T-helper 9 cell (primary cell): ENCODE measurements at regions not wholly inside any gene's neighbourhood (a gene's known extent, or its start where the extent isn't known, plus 50 kb on each side); places are given as distances from the start of the nearest gene placed in this dataset.
"Not testable (repeated sequence)": the region's sequence is repeated elsewhere in the genome, so short reads cannot be mapped to it uniquely, and the experiment has no call there.

Experiments used
- DNase-seq: peaks from one replicate; pipeline ENCODE4 v3.0.0-alpha.2; 2020

- not testable (repeated sequence) for DNase-seq
Observed at GRCh38 chr15:30760633-30761032, 134.7 kb downstream of the ARHGAP11B start.

GRCh38 chr15:30761365-30761764, 135.4 kb downstream of the ARHGAP11B start:
- not testable (repeated sequence) for DNase-seq

- not testable (repeated sequence) for DNase-seq
Observed at GRCh38 chr15:30769390-30770124, 134.2 kb upstream of the FAN1 start.

GRCh38 chr15:30770759-30771158, 133.0 kb upstream of the FAN1 start:
- DNase-seq = no peak

- no peak for DNase-seq
Observed at GRCh38 chr15:30783019-30783418, 120.7 kb upstream of the FAN1 start.

- DNase-seq = no peak
Observed at GRCh38 chr15:30788595-30788994, 115.1 kb upstream of the FAN1 start.

GRCh38 chr15:30791239-30792175, 112.2 kb upstream of the FAN1 start:
- DNase-seq = no peak

GRCh38 chr15:30792843-30793242, 110.9 kb upstream of the FAN1 start:
- DNase-seq = not testable (repeated sequence)

- no peak for DNase-seq
Observed at GRCh38 chr15:30794388-30794787, 109.3 kb upstream of the FAN1 start.

- DNase-seq = not testable (repeated sequence)
Observed at GRCh38 chr15:30799565-30799964, 104.2 kb upstream of the FAN1 start.

GRCh38 chr15:30801140-30801895, 102.4 kb upstream of the FAN1 start:
- DNase-seq = not testable (repeated sequence)

- not testable (repeated sequence) for DNase-seq
Observed at GRCh38 chr15:30802001-30802400, 101.7 kb upstream of the FAN1 start.

GRCh38 chr15:30803703-30804102, 100.0 kb upstream of the FAN1 start:
- not testable (repeated sequence) for DNase-seq

- no peak for DNase-seq
Observed at GRCh38 chr15:30816430-30816829, 87.3 kb upstream of the FAN1 start.

GRCh38 chr15:30823068-30823813, 80.5 kb upstream of the FAN1 start:
- DNase-seq = not testable (repeated sequence)

GRCh38 chr15:30824518-30825195, 79.1 kb upstream of the FAN1 start:
- DNase-seq = no peak

GRCh38 chr15:30827625-30828303, 76.0 kb upstream of the FAN1 start:
- DNase-seq = no peak

- not testable (repeated sequence) for DNase-seq
Observed at GRCh38 chr15:30828304-30828639, 75.4 kb upstream of the FAN1 start.

- no peak for DNase-seq
Observed at GRCh38 chr15:30830961-30831360, 72.8 kb upstream of the FAN1 start.

GRCh38 chr15:30833379-30833778, 70.3 kb upstream of the FAN1 start:
- not testable (repeated sequence) for DNase-seq

GRCh38 chr15:30841639-30842038, 62.1 kb upstream of the FAN1 start:
- not testable (repeated sequence) for DNase-seq
